Hepatocyte (in vitro differentiated cells): ENCODE measurements at regions not wholly inside any gene's neighbourhood (a gene's known extent, or its start where the extent isn't known, plus 50 kb on each side); places are given as distances from the start of the nearest gene placed in this dataset.

Source experiments
- CTCF ChIP-seq: fragments of 200-600 bp; sonication (generic); IDR thresholded peaks from 2 replicates; pipeline ENCODE4 v1.5.1; 2016; ENCODE audit warnings: antibody characterized with exemption, mild to moderate bottlenecking; ENCODE audit not compliant: poor library complexity
- EZH2 ChIP-seq: fragments of 200-600 bp; sonication (generic); IDR thresholded peaks from 2 replicates; pipeline ENCODE4 v1.6.1; 2016; ENCODE audit warnings: antibody characterized with exemption, mild to moderate bottlenecking, borderline replicate concordance
- EZH2phosphoT487 ChIP-seq: fragments of 200-600 bp; sonication (generic); IDR thresholded peaks from one replicate; pipeline ENCODE4 v1.6.1; 2018; ENCODE audit warnings: antibody characterized with exemption, mild to moderate bottlenecking, low read depth, moderate library complexity; ENCODE audit not compliant: unreplicated experiment, severe bottlenecking

GRCh38 chr16:19967561-19967960 is 82.9 kb upstream of the GPRC5B start:
- TF ChIP-seq EZH2phosphoT487 (no peak), CTCF (no peak), EZH2 (no peak)
